SU-DHL-6 (cell line): ENCODE measurements at regions not wholly inside any gene's neighbourhood (a gene's known extent, or its start where the extent isn't known, plus 50 kb on each side); places are given as distances from the start of the nearest gene placed in this dataset.

ENCODE experiments used
- H2AFZ ChIP-seq: fragments of 200-600 bp; sonication (generic); 2 replicates; pipeline ENCODE4 v1.6.1; 2014; ENCODE audit warnings: low read depth, mild to moderate bottlenecking, moderate library complexity, mixed read lengths, antibody characterized with exemption, low read length; ENCODE audit not compliant: severe bottlenecking
- H3F3A ChIP-seq: fragments of 200-600 bp; shearing (Covaris generic); 2 replicates; pipeline ENCODE4 v1.6.0; 2016; ENCODE audit warnings: antibody characterized with exemption, mild to moderate bottlenecking; ENCODE audit not compliant: insufficient read depth
- H3K27ac ChIP-seq: fragments of 200-600 bp; sonication (generic); 2 replicates; pipeline ENCODE4 v1.5.1; 2016; ENCODE audit warnings: low read depth, mild to moderate bottlenecking, low read length, moderate library complexity, mixed read lengths
- H3K27me3 ChIP-seq: fragments of 200-600 bp; sonication (generic), shearing (Covaris generic); 2 replicates; pipeline ENCODE4 v1.6.0; 2014; ENCODE audit warnings: mild to moderate bottlenecking, low read length
- H3K36me3 ChIP-seq: fragments of 200-600 bp; sonication (generic); 2 replicates; pipeline ENCODE4 v1.6.1; 2014; ENCODE audit warnings: mild to moderate bottlenecking, low read length, mixed read lengths
- H3K4me2 ChIP-seq: fragments of 300-600, 200-600 bp; shearing (Covaris generic), sonication (generic); 2 replicates; pipeline ENCODE4 v1.6.0; 2014; ENCODE audit warnings: low read length, low read depth, mild to moderate bottlenecking; ENCODE audit not compliant: poor library complexity, severe bottlenecking
- H3K4me3 ChIP-seq: fragments of 200-600 bp; sonication (generic); 2 replicates; pipeline ENCODE4 v1.5.1; 2014; ENCODE audit warnings: antibody characterized with exemption, low read length, mild to moderate bottlenecking, mixed read lengths; ENCODE audit not compliant: insufficient read depth, poor library complexity, severe bottlenecking
- H3K79me2 ChIP-seq: fragments of 200-600 bp; sonication (generic); 2 replicates; pipeline ENCODE4 v1.6.1; 2014; ENCODE audit warnings: mild to moderate bottlenecking, low read length, moderate library complexity; ENCODE audit not compliant: insufficient read depth
- H3K9ac ChIP-seq: fragments of 200-600 bp; sonication (generic); 2 replicates; pipeline ENCODE4 v1.7.0; 2014; ENCODE audit warnings: mild to moderate bottlenecking, low read length
- H3K9me2 ChIP-seq: fragments of 200-600 bp; sonication (generic); replicated peaks from 2 replicates; pipeline ENCODE4 v1.6.1; 2014; ENCODE audit warnings: low read length; ENCODE audit not compliant: insufficient read depth
- H3K9me3 ChIP-seq: fragments of 200-600 bp; sonication (generic); 2 replicates; pipeline ENCODE4 v1.6.1; 2014; ENCODE audit warnings: low read length, mixed read lengths; ENCODE audit not compliant: insufficient read depth
- H4K20me1 ChIP-seq: fragments of 200-600 bp; sonication (generic); 2 replicates; pipeline ENCODE4 v1.6.1; 2014; ENCODE audit warnings: low read depth, mild to moderate bottlenecking, antibody characterized with exemption, low read length, moderate library complexity, mixed read lengths
- EZH2phosphoT487 ChIP-seq: fragments of 200-600 bp; sonication (generic), shearing (Covaris generic); conservative IDR thresholded peaks from 2 replicates; pipeline ENCODE4 v1.6.1; 2018; ENCODE audit warnings: mild to moderate bottlenecking, antibody characterized with exemption, low read length, moderate library complexity, mixed read lengths
- TF ChIP-seq, protein P1 (sequence below): fragments of 200-600 bp; sonication (generic); IDR thresholded peaks from one replicate; pipeline ENCODE4 v1.5.1; 2017; ENCODE audit warnings: antibody characterized with exemption, mild to moderate bottlenecking, low read length, moderate library complexity; ENCODE audit not compliant: insufficient read depth, poor library complexity, severe bottlenecking

DNA sequence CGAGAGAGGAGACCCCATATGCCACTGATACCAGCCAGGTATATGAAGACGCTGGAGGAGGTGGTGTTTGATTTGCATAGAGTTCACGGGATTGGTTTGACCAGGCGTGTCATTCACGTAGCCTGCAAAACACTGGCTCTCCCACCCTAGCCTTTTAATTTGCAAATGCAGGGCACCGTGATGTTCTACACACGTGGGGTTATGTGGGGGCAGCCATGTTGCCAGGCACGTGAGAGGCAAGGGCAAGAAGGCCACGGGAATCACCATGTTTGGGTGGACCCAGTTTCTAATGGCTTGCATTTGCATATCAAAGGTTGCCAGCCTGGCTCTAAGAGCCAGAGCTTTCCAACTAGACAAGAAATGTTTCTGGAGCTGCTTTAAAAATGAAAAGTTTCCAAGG lies 117.2 kb upstream of the LYZL1 start:
- Histone ChIP-seq H3K36me3 (no peaks in the 10 kb centered on the region), H2AFZ (no peak overlapping the region), H3K4me3 (no peak overlapping the region), H4K20me1 (no peaks in the 10 kb centered on the region), H3K27me3 (no peaks in the 10 kb centered on the region), H3K27ac (no peak overlapping the region), H3K9me2 (no peaks in the 10 kb centered on the region), H3K79me2 (no peaks in the 10 kb centered on the region), H3K9ac (no peak overlapping the region), H3K4me2 (no peak overlapping the region), H3F3A (no peaks in the 10 kb centered on the region), H3K9me3 (no peaks in the 10 kb centered on the region)
- TF ChIP-seq, protein P1, sequence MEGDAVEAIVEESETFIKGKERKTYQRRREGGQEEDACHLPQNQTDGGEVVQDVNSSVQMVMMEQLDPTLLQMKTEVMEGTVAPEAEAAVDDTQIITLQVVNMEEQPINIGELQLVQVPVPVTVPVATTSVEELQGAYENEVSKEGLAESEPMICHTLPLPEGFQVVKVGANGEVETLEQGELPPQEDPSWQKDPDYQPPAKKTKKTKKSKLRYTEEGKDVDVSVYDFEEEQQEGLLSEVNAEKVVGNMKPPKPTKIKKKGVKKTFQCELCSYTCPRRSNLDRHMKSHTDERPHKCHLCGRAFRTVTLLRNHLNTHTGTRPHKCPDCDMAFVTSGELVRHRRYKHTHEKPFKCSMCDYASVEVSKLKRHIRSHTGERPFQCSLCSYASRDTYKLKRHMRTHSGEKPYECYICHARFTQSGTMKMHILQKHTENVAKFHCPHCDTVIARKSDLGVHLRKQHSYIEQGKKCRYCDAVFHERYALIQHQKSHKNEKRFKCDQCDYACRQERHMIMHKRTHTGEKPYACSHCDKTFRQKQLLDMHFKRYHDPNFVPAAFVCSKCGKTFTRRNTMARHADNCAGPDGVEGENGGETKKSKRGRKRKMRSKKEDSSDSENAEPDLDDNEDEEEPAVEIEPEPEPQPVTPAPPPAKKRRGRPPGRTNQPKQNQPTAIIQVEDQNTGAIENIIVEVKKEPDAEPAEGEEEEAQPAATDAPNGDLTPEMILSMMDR: no peak
- TF ChIP-seq EZH2phosphoT487: no peak

DNA sequence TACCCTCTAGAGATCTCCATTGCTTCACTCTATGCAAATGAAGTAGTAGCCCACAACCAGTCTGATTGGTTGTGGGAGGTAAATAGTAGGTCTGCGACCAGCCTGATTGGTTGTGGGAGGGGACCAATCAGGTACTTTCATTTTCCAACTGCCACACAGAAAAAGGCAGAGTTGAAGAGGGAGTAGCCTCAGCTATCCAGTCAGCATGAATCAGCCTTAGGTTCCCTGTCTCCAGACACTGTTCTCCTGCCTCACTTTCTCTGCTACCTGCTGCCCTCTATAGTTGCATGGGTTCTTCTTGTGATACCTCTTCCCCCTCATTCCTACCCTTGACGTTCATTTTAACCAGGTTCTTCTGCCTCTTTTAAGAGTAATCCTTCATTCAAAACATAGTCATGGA lies 114.5 kb upstream of the LYZL1 start:
- no peak overlapping the region for H3K27ac ChIP-seq
- H3K27me3 ChIP-seq: no peaks in the 10 kb centered on the region
- H3K9me3 ChIP-seq: no peaks in the 10 kb centered on the region

GRCh38 chr10:29176845-29177832 lies 111.7 kb upstream of the LYZL1 start:
- H2AFZ ChIP-seq: no peak overlapping the region
- no peak for TF ChIP-seq EZH2phosphoT487
- TF ChIP-seq, protein P1: no peak
- no peak overlapping the region for H3K9ac ChIP-seq

More for the DNA sequence above, 114.5 kb upstream of the LYZL1 start:
- H2AFZ ChIP-seq: no peak overlapping the region
- H3K4me3 ChIP-seq: no peak overlapping the region
- H3K4me2 ChIP-seq: no peak overlapping the region
- H3K9ac ChIP-seq: no peak overlapping the region
- no peak for TF ChIP-seq EZH2phosphoT487
- TF ChIP-seq, protein P1: no peak
- H3F3A ChIP-seq: no peaks in the 10 kb centered on the region
- no peaks in the 10 kb centered on the region for H4K20me1 ChIP-seq
- H3K9me2 ChIP-seq: no peaks in the 10 kb centered on the region
- H3K36me3 ChIP-seq: no peaks in the 10 kb centered on the region
- H3K79me2 ChIP-seq: no peaks in the 10 kb centered on the region

More at GRCh38 chr10:29176845-29177832, 111.7 kb upstream of the LYZL1 start:
- Histone ChIP-seq H3K36me3 (no peaks in the 10 kb centered on the region), H3K79me2 (no peaks in the 10 kb centered on the region), H3K4me2 (no peak overlapping the region), H3K27me3 (no peaks in the 10 kb centered on the region), H3F3A (no peaks in the 10 kb centered on the region), H3K4me3 (no peak overlapping the region), H4K20me1 (no peaks in the 10 kb centered on the region), H3K9me3 (no peaks in the 10 kb centered on the region), H3K27ac (no peak overlapping the region), H3K9me2 (no peaks in the 10 kb centered on the region)
